ENCODE measurements at regions not wholly inside any gene's neighbourhood (a gene's known extent, or its start where the extent isn't known, plus 50 kb on each side); places are given as distances from the start of the nearest gene placed in this dataset.

- Histone ChIP-seq H3K9me3 (ENCODE audit: control insufficient read depth, insufficient read depth, low read depth, low read length) (no peaks in the 10 kb centered on the region), H3K4me3 (ENCODE audit: low read depth in 2 of 2, low read length in 2 of 2) (no peak overlapping the region), H3K4me1 (ENCODE audit: control insufficient read depth, insufficient read depth, low read length) (no peaks in the 10 kb centered on the region), H3K27ac (ENCODE audit: low read length) (no peak overlapping the region), H3K27me3 (ENCODE audit: control insufficient read depth, insufficient read depth, low read length) (no peaks in the 10 kb centered on the region), H3K36me3 (ENCODE audit: control insufficient read depth, insufficient read depth, low read length) (no peaks in the 10 kb centered on the region)
- TF ChIP-seq POLR2AphosphoS5 (IDR thresholded peaks at IDR 0.05; ENCODE audit: low read depth, low read length) (no peak), TCF7L2 (IDR thresholded peaks at IDR 0.05; ENCODE audit: low read depth, low read length) (no peak), SIN3A (IDR thresholded peaks at IDR 0.05; ENCODE audit: borderline replicate concordance, insufficient read depth, low read depth, low read length) (no peak), REST (IDR thresholded peaks at IDR 0.05; ENCODE audit: insufficient read depth in 1 of 2, low read depth in 2 of 2, low read length in 1 of 2) (no peak), CTCF (IDR thresholded peaks at IDR 0.05) (no peak)
- no TSS peak for BruUV-seq (replicated peaks)
- ATAC-seq: no peak
- POLR2A ChIA-PET: no interaction called here
- in situ Hi-C loops (cut with HindIII; ENCODE audit: low pct_unique_long_range_greater_than_20kb, low sequenced_read_pairs) (no loop called here), intact Hi-C loops (cut with micrococcal nuclease; ENCODE audit: unreplicated experiment) (no loop called here)
- no peak for DNase-seq (ENCODE audit: low read depth, low spot score)
- CTCF ChIA-PET: no interaction called here
These were observed 140.7 kb downstream of the PFKFB3 start for GRCh38 chr10:6343305-6344010.

- TF ChIP-seq TCF7L2 (IDR thresholded peaks at IDR 0.05; ENCODE audit: low read depth, low read length) (no peak), REST (IDR thresholded peaks at IDR 0.05; ENCODE audit: insufficient read depth in 1 of 2, low read depth in 2 of 2, low read length in 1 of 2) (no peak), SIN3A (IDR thresholded peaks at IDR 0.05; ENCODE audit: borderline replicate concordance, insufficient read depth, low read depth, low read length) (no peak), POLR2AphosphoS5 (IDR thresholded peaks at IDR 0.05; ENCODE audit: low read depth, low read length) (no peak), CTCF (IDR thresholded peaks at IDR 0.05) (no peak)
- in situ Hi-C loops (cut with HindIII; ENCODE audit: low pct_unique_long_range_greater_than_20kb, low sequenced_read_pairs) (no loop called here), intact Hi-C loops (cut with micrococcal nuclease; ENCODE audit: unreplicated experiment) (no loop called here)
- POLR2A ChIA-PET: no interaction called here
- H3K27ac ChIP-seq (ENCODE audit: low read length): no peak overlapping the region
- H3K9me3 ChIP-seq (ENCODE audit: control insufficient read depth, insufficient read depth, low read depth, low read length): no peaks in the 10 kb centered on the region
- DNase-seq (ENCODE audit: low read depth, low spot score) (no peak), ATAC-seq (no peak)
- no peaks in the 10 kb centered on the region for H3K36me3 ChIP-seq (ENCODE audit: control insufficient read depth, insufficient read depth, low read length)
- no peak overlapping the region for H3K4me3 ChIP-seq (ENCODE audit: low read depth in 2 of 2, low read length in 2 of 2)
- no peaks in the 10 kb centered on the region for H3K4me1 ChIP-seq (ENCODE audit: control insufficient read depth, insufficient read depth, low read length)
- BruUV-seq (replicated peaks): no TSS peak
- CTCF ChIA-PET: no interaction called here
- no peaks in the 10 kb centered on the region for H3K27me3 ChIP-seq (ENCODE audit: control insufficient read depth, insufficient read depth, low read length)
These were observed 142.7 kb downstream of the PFKFB3 start for GRCh38 chr10:6345404-6345803.
